Progenitor cell of endocrine pancreas (in vitro differentiated cells): ENCODE measurements at regions not wholly inside any gene's neighbourhood (a gene's known extent, or its start where the extent isn't known, plus 50 kb on each side); places are given as distances from the start of the nearest gene placed in this dataset.

Source experiments
- DNase-seq: peaks from one replicate; pipeline ENCODE4 v3.0.0; 2021; ENCODE audit warnings: low spot score; ENCODE audit not compliant: unreplicated experiment
- H3K27ac Mint-ChIP-seq: 2 replicates; pipeline ENCODE4 v1.8.0; 2021; ENCODE audit warnings: mild to moderate bottlenecking, moderate library complexity, mixed read lengths
- H3K27me3 Mint-ChIP-seq: 2 replicates; pipeline ENCODE4 v1.8.0; 2021; ENCODE audit warnings: mixed read lengths
- H3K36me3 Mint-ChIP-seq: 2 replicates; pipeline ENCODE4 v1.8.0; 2022; ENCODE audit warnings: mixed read lengths; ENCODE audit not compliant: insufficient read depth
- H3K4me1 Mint-ChIP-seq: 2 replicates; pipeline ENCODE4 v1.8.0; 2021; ENCODE audit warnings: low read depth, mixed read lengths
- H3K4me3 Mint-ChIP-seq: 2 replicates; pipeline ENCODE4 v1.8.0; 2021; ENCODE audit warnings: low read depth, mild to moderate bottlenecking, moderate library complexity, mixed read lengths
- H3K9me3 Mint-ChIP-seq: 2 replicates; pipeline ENCODE4 v1.8.0; 2021; ENCODE audit warnings: low read depth, mixed read lengths
- TF ChIP-seq, protein P1 (sequence below): fragments of 200-600 bp; sonication (generic); IDR thresholded peaks from one replicate; pipeline ENCODE4 v1.5.0; 2021; ENCODE audit warnings: antibody characterized with exemption, mild to moderate bottlenecking; ENCODE audit not compliant: unreplicated experiment

DNA sequence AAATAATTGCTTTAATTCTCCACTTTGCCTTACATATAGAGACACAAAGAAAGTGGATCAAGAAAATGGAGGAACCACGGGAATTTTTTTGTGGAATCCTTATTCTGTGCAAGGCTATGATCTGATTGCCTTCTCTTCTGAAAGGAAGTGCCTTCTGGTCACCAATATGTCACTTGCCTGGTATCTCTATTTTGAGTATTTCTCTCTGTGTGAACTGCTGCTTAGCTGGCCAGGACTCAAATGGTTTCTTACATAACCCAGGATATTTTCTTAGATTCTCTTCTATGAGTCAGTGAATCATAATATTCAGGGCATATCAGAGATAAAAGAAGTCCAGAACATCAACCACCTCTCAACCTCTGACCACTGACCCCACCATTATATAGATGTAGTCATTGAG, 156.1 kb downstream of the DIO2 start:
- no peak for DNase-seq
- H3K4me3 Mint-ChIP-seq = no peak overlapping the region
- TF ChIP-seq, protein P1, sequence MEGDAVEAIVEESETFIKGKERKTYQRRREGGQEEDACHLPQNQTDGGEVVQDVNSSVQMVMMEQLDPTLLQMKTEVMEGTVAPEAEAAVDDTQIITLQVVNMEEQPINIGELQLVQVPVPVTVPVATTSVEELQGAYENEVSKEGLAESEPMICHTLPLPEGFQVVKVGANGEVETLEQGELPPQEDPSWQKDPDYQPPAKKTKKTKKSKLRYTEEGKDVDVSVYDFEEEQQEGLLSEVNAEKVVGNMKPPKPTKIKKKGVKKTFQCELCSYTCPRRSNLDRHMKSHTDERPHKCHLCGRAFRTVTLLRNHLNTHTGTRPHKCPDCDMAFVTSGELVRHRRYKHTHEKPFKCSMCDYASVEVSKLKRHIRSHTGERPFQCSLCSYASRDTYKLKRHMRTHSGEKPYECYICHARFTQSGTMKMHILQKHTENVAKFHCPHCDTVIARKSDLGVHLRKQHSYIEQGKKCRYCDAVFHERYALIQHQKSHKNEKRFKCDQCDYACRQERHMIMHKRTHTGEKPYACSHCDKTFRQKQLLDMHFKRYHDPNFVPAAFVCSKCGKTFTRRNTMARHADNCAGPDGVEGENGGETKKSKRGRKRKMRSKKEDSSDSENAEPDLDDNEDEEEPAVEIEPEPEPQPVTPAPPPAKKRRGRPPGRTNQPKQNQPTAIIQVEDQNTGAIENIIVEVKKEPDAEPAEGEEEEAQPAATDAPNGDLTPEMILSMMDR = no peak
- H3K27me3 Mint-ChIP-seq = peaks cover 8% of the 10 kb centered on the region
- H3K4me1 Mint-ChIP-seq = peaks cover 1% of the 10 kb centered on the region
- H3K27ac Mint-ChIP-seq = no peak overlapping the region
- H3K36me3 Mint-ChIP-seq = no peaks in the 10 kb centered on the region
- H3K9me3 Mint-ChIP-seq = peaks cover 6% of the 10 kb centered on the region

DNA sequence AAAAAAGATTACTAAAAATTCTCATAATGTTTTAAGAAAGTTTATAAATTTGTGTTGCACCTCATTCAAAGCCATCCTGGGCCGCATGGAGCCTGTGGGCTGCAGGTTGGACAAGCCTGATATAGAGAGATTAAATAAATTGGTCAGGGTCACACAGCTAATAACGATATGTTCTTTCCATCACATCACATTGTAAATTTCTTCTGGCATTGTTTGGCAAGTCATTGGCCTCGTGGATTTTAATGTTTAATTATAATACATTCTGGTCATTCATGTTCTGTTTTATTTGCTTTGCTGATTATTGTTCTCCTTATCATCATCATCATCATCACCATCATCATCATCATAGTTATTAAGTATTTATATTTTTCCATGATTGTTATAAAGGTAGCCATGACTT, 157.3 kb downstream of the DIO2 start:
- TF ChIP-seq, protein P1 = no peak
- H3K27ac Mint-ChIP-seq = no peak overlapping the region
- H3K9me3 Mint-ChIP-seq = peaks cover 6% of the 10 kb centered on the region
- H3K27me3 Mint-ChIP-seq = peaks cover 8% of the 10 kb centered on the region
- H3K4me3 Mint-ChIP-seq = no peak overlapping the region
- no peak for DNase-seq
- H3K4me1 Mint-ChIP-seq = peaks cover 1% of the 10 kb centered on the region
- H3K36me3 Mint-ChIP-seq = no peaks in the 10 kb centered on the region

DNA sequence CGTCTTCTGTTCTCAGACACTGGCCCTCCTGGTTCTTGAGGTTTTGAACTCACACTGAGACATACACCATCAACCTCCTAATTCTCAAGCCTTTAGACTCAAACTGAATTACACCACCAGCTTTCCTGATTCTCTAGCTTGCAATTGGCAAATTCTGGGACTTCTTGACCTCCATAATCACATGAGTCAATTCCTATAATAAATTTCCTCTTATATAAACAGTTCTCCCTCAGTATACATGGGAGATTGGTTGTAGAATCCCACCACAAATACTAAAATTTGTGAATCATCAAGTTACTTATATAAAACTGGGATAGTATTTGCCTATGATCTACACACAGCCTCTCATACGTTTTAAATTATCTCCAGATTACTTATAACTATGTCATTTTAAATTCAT, 162.2 kb downstream of the DIO2 start:
- TF ChIP-seq, protein P1 = no peak

DNA sequence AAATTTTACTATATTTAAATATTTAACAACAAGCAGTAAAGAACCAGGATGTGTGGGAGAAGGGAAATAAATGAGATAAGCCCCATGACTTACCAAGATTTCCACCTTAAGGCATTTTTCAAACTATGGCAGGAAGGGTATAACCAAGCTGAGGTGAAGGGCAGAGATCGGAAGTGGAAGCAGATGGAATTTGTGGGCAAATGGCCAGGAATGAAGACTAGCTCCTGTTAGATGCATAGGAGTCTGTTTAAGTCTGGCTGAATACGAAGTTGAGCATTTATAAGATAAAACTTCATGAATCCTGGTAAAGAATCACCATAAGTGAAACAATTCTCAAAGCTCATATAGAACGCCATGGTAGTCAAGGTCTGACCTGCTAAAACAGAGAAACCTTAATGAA, 163.5 kb downstream of the DIO2 start:
- peaks cover 12% of the 10 kb centered on the region for H3K9me3 Mint-ChIP-seq
- no peak for DNase-seq
- H3K27ac Mint-ChIP-seq = no peak overlapping the region
- H3K4me1 Mint-ChIP-seq = no peaks in the 10 kb centered on the region
- H3K4me3 Mint-ChIP-seq = no peak overlapping the region
- TF ChIP-seq, protein P1 = no peak
- no peaks in the 10 kb centered on the region for H3K36me3 Mint-ChIP-seq
- no peaks in the 10 kb centered on the region for H3K27me3 Mint-ChIP-seq

More for the DNA sequence above, 162.2 kb downstream of the DIO2 start:
- no peak for DNase-seq
- Mint-ChIP-seq H3K4me1 (no peaks in the 10 kb centered on the region), H3K9me3 (peaks cover 8% of the 10 kb centered on the region), H3K27me3 (no peaks in the 10 kb centered on the region), H3K4me3 (no peak overlapping the region), H3K36me3 (no peaks in the 10 kb centered on the region), H3K27ac (no peak overlapping the region)

DNA sequence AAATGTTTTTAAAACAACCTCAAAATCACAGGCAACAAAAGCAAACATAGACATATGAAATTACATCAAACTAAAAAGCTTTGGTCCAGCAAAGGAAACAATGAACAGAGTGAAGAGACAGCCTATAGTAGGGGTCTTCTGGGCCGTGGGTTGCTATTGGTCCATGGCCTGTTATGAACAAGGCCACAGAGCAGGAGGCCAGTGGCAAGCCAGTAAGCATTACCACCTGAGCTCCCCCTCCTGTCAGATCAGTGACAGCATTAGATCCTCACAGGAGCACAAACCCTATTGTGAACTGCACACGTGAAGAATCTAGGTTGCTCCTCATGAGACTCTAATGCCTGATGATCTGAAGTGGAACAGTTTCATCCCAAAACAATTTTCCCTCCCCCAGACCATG, 174.0 kb downstream of the DIO2 start:
- TF ChIP-seq, protein P1 = no peak
- H3K9me3 Mint-ChIP-seq = peaks cover 14% of the 10 kb centered on the region
- DNase-seq = no peak
- no peaks in the 10 kb centered on the region for H3K27me3 Mint-ChIP-seq
- no peak overlapping the region for H3K4me3 Mint-ChIP-seq
- H3K27ac Mint-ChIP-seq = no peak overlapping the region
- H3K4me1 Mint-ChIP-seq = no peaks in the 10 kb centered on the region
- no peaks in the 10 kb centered on the region for H3K36me3 Mint-ChIP-seq
